ENCODE measurements at regions not wholly inside any gene's neighbourhood (a gene's known extent, or its start where the extent isn't known, plus 50 kb on each side); places are given as distances from the start of the nearest gene placed in this dataset.

GRCh38 chr22:49373801-49374226 is 453.9 kb downstream of the BRD1 start:
- H3K27me3 ChIP-seq (replicated peaks; ENCODE audit: control insufficient read depth, insufficient read depth, low read length, poor library complexity, severe bottlenecking) = peaks cover 4% of the 10 kb centered on the region
- no peaks in the 10 kb centered on the region for H3K4me1 ChIP-seq (ENCODE audit: control insufficient read depth, insufficient read depth, low read length, poor library complexity, severe bottlenecking)
- H3K4me3 ChIP-seq (ENCODE audit: insufficient read depth, low read depth, low read length, poor library complexity, severe bottlenecking) = no peak overlapping the region
- no peak overlapping the region for H3K27ac ChIP-seq (ENCODE audit: insufficient read depth, low read length, poor library complexity, severe bottlenecking)
- no peak for DNase-seq
- H3K36me3 ChIP-seq (ENCODE audit: control insufficient read depth, insufficient read depth, low read length) = no peaks in the 10 kb centered on the region
- H3K9me3 ChIP-seq (ENCODE audit: control insufficient read depth, low read length) = no peaks in the 10 kb centered on the region

- H3K36me3 ChIP-seq (ENCODE audit: control insufficient read depth, insufficient read depth, low read length) = no peaks in the 10 kb centered on the region
- peaks cover 4% of the 10 kb centered on the region for H3K27me3 ChIP-seq (replicated peaks; ENCODE audit: control insufficient read depth, insufficient read depth, low read length, poor library complexity, severe bottlenecking)
- no peaks in the 10 kb centered on the region for H3K4me1 ChIP-seq (ENCODE audit: control insufficient read depth, insufficient read depth, low read length, poor library complexity, severe bottlenecking)
- H3K4me3 ChIP-seq (ENCODE audit: insufficient read depth, low read depth, low read length, poor library complexity, severe bottlenecking) = no peak overlapping the region
- no peak for DNase-seq
- H3K27ac ChIP-seq (ENCODE audit: insufficient read depth, low read length, poor library complexity, severe bottlenecking) = no peak overlapping the region
- H3K9me3 ChIP-seq (ENCODE audit: control insufficient read depth, low read length) = no peaks in the 10 kb centered on the region
These were observed 454.4 kb downstream of the BRD1 start for GRCh38 chr22:49373289-49373666.

- Histone ChIP-seq H3K9me3 (ENCODE audit: control insufficient read depth, low read length) (no peaks in the 10 kb centered on the region), H3K4me3 (ENCODE audit: insufficient read depth, low read depth, low read length, poor library complexity, severe bottlenecking) (no peak overlapping the region), H3K4me1 (ENCODE audit: control insufficient read depth, insufficient read depth, low read length, poor library complexity, severe bottlenecking) (no peaks in the 10 kb centered on the region), H3K27me3 (replicated peaks; ENCODE audit: control insufficient read depth, insufficient read depth, low read length, poor library complexity, severe bottlenecking) (peaks cover 4% of the 10 kb centered on the region), H3K36me3 (ENCODE audit: control insufficient read depth, insufficient read depth, low read length) (no peaks in the 10 kb centered on the region), H3K27ac (ENCODE audit: insufficient read depth, low read length, poor library complexity, severe bottlenecking) (no peak overlapping the region)
- DNase-seq = no peak
These were observed 455.0 kb downstream of the BRD1 start for GRCh38 chr22:49372530-49373288.

- Histone ChIP-seq H3K36me3 (ENCODE audit: control insufficient read depth, insufficient read depth, low read length) (no peaks in the 10 kb centered on the region), H3K27ac (ENCODE audit: insufficient read depth, low read length, poor library complexity, severe bottlenecking) (no peak overlapping the region), H3K27me3 (replicated peaks; ENCODE audit: control insufficient read depth, insufficient read depth, low read length, poor library complexity, severe bottlenecking) (peaks cover 4% of the 10 kb centered on the region), H3K9me3 (ENCODE audit: control insufficient read depth, low read length) (no peaks in the 10 kb centered on the region), H3K4me1 (ENCODE audit: control insufficient read depth, insufficient read depth, low read length, poor library complexity, severe bottlenecking) (no peaks in the 10 kb centered on the region), H3K4me3 (ENCODE audit: insufficient read depth, low read depth, low read length, poor library complexity, severe bottlenecking) (no peak overlapping the region)
- DNase-seq = no peak
These were observed 455.6 kb downstream of the BRD1 start for GRCh38 chr22:49372111-49372529.

GRCh38 chr22:49371325-49372110 is 456.2 kb downstream of the BRD1 start:
- H3K4me1 ChIP-seq (ENCODE audit: control insufficient read depth, insufficient read depth, low read length, poor library complexity, severe bottlenecking) = no peaks in the 10 kb centered on the region
- no peak overlapping the region for H3K4me3 ChIP-seq (ENCODE audit: insufficient read depth, low read depth, low read length, poor library complexity, severe bottlenecking)
- no peak for DNase-seq
- no peaks in the 10 kb centered on the region for H3K36me3 ChIP-seq (ENCODE audit: control insufficient read depth, insufficient read depth, low read length)
- peaks cover 4% of the 10 kb centered on the region for H3K27me3 ChIP-seq (replicated peaks; ENCODE audit: control insufficient read depth, insufficient read depth, low read length, poor library complexity, severe bottlenecking)
- no peak overlapping the region for H3K27ac ChIP-seq (ENCODE audit: insufficient read depth, low read length, poor library complexity, severe bottlenecking)
- H3K9me3 ChIP-seq (ENCODE audit: control insufficient read depth, low read length) = no peaks in the 10 kb centered on the region

GRCh38 chr22:49370627-49371301 is 456.9 kb downstream of the BRD1 start:
- H3K9me3 ChIP-seq (ENCODE audit: control insufficient read depth, low read length) = no peaks in the 10 kb centered on the region
- H3K27ac ChIP-seq (ENCODE audit: insufficient read depth, low read length, poor library complexity, severe bottlenecking) = no peak overlapping the region
- no peaks in the 10 kb centered on the region for H3K4me1 ChIP-seq (ENCODE audit: control insufficient read depth, insufficient read depth, low read length, poor library complexity, severe bottlenecking)
- H3K4me3 ChIP-seq (ENCODE audit: insufficient read depth, low read depth, low read length, poor library complexity, severe bottlenecking) = no peak overlapping the region
- H3K27me3 ChIP-seq (replicated peaks; ENCODE audit: control insufficient read depth, insufficient read depth, low read length, poor library complexity, severe bottlenecking) = peaks cover 4% of the 10 kb centered on the region
- no peak for DNase-seq
- H3K36me3 ChIP-seq (ENCODE audit: control insufficient read depth, insufficient read depth, low read length) = no peaks in the 10 kb centered on the region

- Histone ChIP-seq H3K9me3 (ENCODE audit: control insufficient read depth, low read length) (no peaks in the 10 kb centered on the region), H3K27ac (ENCODE audit: insufficient read depth, low read length, poor library complexity, severe bottlenecking) (no peak overlapping the region), H3K4me1 (ENCODE audit: control insufficient read depth, insufficient read depth, low read length, poor library complexity, severe bottlenecking) (no peaks in the 10 kb centered on the region), H3K27me3 (replicated peaks; ENCODE audit: control insufficient read depth, insufficient read depth, low read length, poor library complexity, severe bottlenecking) (peaks cover 4% of the 10 kb centered on the region), H3K4me3 (ENCODE audit: insufficient read depth, low read depth, low read length, poor library complexity, severe bottlenecking) (no peak overlapping the region), H3K36me3 (ENCODE audit: control insufficient read depth, insufficient read depth, low read length) (no peaks in the 10 kb centered on the region)
- no peak for DNase-seq
These were observed 457.7 kb downstream of the BRD1 start for GRCh38 chr22:49369726-49370626.

- H3K4me1 ChIP-seq (ENCODE audit: control insufficient read depth, insufficient read depth, low read length, poor library complexity, severe bottlenecking) = no peaks in the 10 kb centered on the region
- H3K4me3 ChIP-seq (ENCODE audit: insufficient read depth, low read depth, low read length, poor library complexity, severe bottlenecking) = no peak overlapping the region
- no peak for DNase-seq
- H3K9me3 ChIP-seq (ENCODE audit: control insufficient read depth, low read length) = no peaks in the 10 kb centered on the region
- no peaks in the 10 kb centered on the region for H3K36me3 ChIP-seq (ENCODE audit: control insufficient read depth, insufficient read depth, low read length)
- H3K27me3 ChIP-seq (replicated peaks; ENCODE audit: control insufficient read depth, insufficient read depth, low read length, poor library complexity, severe bottlenecking) = peaks cover 4% of the 10 kb centered on the region
- H3K27ac ChIP-seq (ENCODE audit: insufficient read depth, low read length, poor library complexity, severe bottlenecking) = no peak overlapping the region
These were observed 458.5 kb downstream of the BRD1 start for GRCh38 chr22:49368976-49369725.
